HepG2 (cell line): ENCODE measurements at regions not wholly inside any gene's neighbourhood (a gene's known extent, or its start where the extent isn't known, plus 50 kb on each side); places are given as distances from the start of the nearest gene placed in this dataset.
"Not testable (repeated sequence)": the region's sequence is repeated elsewhere in the genome, so short reads cannot be mapped to it uniquely, and the experiment has no call there.

Source experiments
- ATAC-seq: fragments of 200-7000 bp; cut with Tn5 transposase; 3 replicates; pipeline ENCODE4 v1.9.1; 2020; ENCODE audit warnings: mild to moderate bottlenecking, moderate library complexity
- BruUV-seq: library from RNA; stranded (reverse); fragments of 400-500 nt; replicated peaks from 2 replicates; lab custom pipeline; 2021; lab: Mats Ljungman, UMichigan
- CTCF ChIA-PET: fragments of 300-600 bp; formaldehyde crosslinking; extraction: SDS; loops from one replicate; lab custom pipeline; 2021; ENCODE audit warnings: low total read pairs, inconsistent platforms, low intra/inter-chr PET ratio; lab: Yijun Ruan, JAX
- POLR2A ChIA-PET: fragments of 350-600 bp; sonication (Branson Sonifier 250); formaldehyde crosslinking; loops from one replicate; lab custom pipeline; 2020; ENCODE audit warnings: antibody characterized with exemption, inconsistent platforms; lab: Yijun Ruan, JAX
- DNase-seq: peaks from one replicate; pipeline ENCODE4 v3.0.0-alpha.2; 2015; ENCODE audit warnings: low spot score
- FAIRE-seq: peaks from 3 replicates; lab custom pipeline; 2011; peaks lifted over from hg19 to GRCh38; lab: Jason Lieb, UNC
- H2AFZ ChIP-seq: one replicate; pipeline ENCODE4 v1.6.1; 2011; ENCODE audit warnings: low read length, inconsistent platforms
- H3K27ac ChIP-seq: fragments of 300-600 bp; 3 replicates; pipeline ENCODE4 v1.8.0; 2011; ENCODE audit warnings: mixed run types, mild to moderate bottlenecking, mixed read lengths, low read length, inconsistent platforms; ENCODE audit not compliant: insufficient read depth; ENCODE audit errors: extremely low read length
- H3K27me3 ChIP-seq, 2 experiments: fragments of 200-600 bp in 1 of 2; 2 replicates in 1 of 2; 3 replicates in 1 of 2; pipeline versions ENCODE4 v1.6.0 to v1.8.0; 2011; ENCODE audit warnings: low read length in 2 of 2, mild to moderate bottlenecking in 2 of 2, moderate library complexity in 2 of 2, inconsistent platforms in 1 of 2; ENCODE audit not compliant: insufficient read depth in 2 of 2, control insufficient read depth in 1 of 2
- H3K36me3 ChIP-seq, 2 experiments: fragments of 200-600 bp in 1 of 2; replicated peaks in 1 of 2; 2 replicates in 1 of 2; 3 replicates in 1 of 2; pipeline versions ENCODE4 v1.5.1 to v1.8.0; 2011; ENCODE audit warnings: low read length in 2 of 2, inconsistent platforms in 1 of 2; ENCODE audit not compliant: insufficient read depth in 2 of 2, control insufficient read depth in 1 of 2
- H3K4me1 ChIP-seq: 2 replicates; pipeline ENCODE4 v1.5.1; 2012; ENCODE audit warnings: low read length, inconsistent platforms; ENCODE audit not compliant: insufficient read depth
- H3K4me2 ChIP-seq: 2 replicates; pipeline ENCODE4 v1.6.0; 2011; ENCODE audit warnings: low read depth, low read length, inconsistent platforms
- H3K4me3 ChIP-seq, 3 experiments: fragments of 200-600 bp in 1 of 3; sonication (generic), shearing (Covaris generic) in 1 of 3; replicated peaks in 1 of 3; 2 replicates each; pipeline ENCODE4 v1.5.1; 2011 to 2016; ENCODE audit warnings: low read length in 3 of 3, inconsistent platforms in 2 of 3, low read depth in 2 of 3, mild to moderate bottlenecking in 2 of 3, control low read depth in 1 of 3, mixed read lengths in 1 of 3; ENCODE audit not compliant: insufficient read depth in 1 of 3
- H3K79me2 ChIP-seq: one replicate; pipeline ENCODE4 v1.6.1; 2011; ENCODE audit warnings: low read length, inconsistent platforms; ENCODE audit not compliant: insufficient read depth
- H3K9ac ChIP-seq: 2 replicates; pipeline ENCODE4 v1.6.0; 2011; ENCODE audit warnings: mild to moderate bottlenecking, low read depth, low read length, inconsistent platforms; ENCODE audit not compliant: insufficient read depth
- H3K9me3 ChIP-seq: 2 replicates; pipeline ENCODE4 v1.5.1; 2012; ENCODE audit warnings: mild to moderate bottlenecking, low read length
- H4K20me1 ChIP-seq: 2 replicates; pipeline ENCODE4 v1.6.0; 2011; ENCODE audit warnings: inconsistent platforms, mild to moderate bottlenecking, low read length, moderate library complexity; ENCODE audit not compliant: insufficient read depth
- CERS6 ChIP-seq: sonication (generic); formaldehyde crosslinking; IDR thresholded peaks from 2 replicates; pipeline ENCODE4 v1.5.0; 2020; ENCODE audit warnings: missing genetic modification reagents
- ETV5 ChIP-seq: IDR thresholded peaks from 2 replicates; pipeline ENCODE4 v1.6.1; 2018; ENCODE audit warnings: missing biosample characterization, missing genetic modification reagents, inconsistent platforms, borderline replicate concordance
- MYNN ChIP-seq: sonication (generic); formaldehyde crosslinking; IDR thresholded peaks from 2 replicates; pipeline ENCODE4 v1.4.0; 2020; ENCODE audit warnings: mild to moderate bottlenecking, low read depth, missing genetic modification reagents
- PCBP1 ChIP-seq: fragments of 200-400 bp; formaldehyde crosslinking; IDR thresholded peaks from 2 replicates; pipeline ENCODE4 v1.6.1; 2017; ENCODE audit warnings: mild to moderate bottlenecking, low read depth, low read length, borderline replicate concordance
- PRMT3 ChIP-seq: sonication (generic); formaldehyde crosslinking; IDR thresholded peaks from 2 replicates; pipeline ENCODE4 v1.8.1; 2022; ENCODE audit warnings: low read depth, mild to moderate bottlenecking, moderate library complexity, missing genetic modification reagents, borderline replicate concordance
- ZNF121 ChIP-seq: sonication (generic); formaldehyde crosslinking; IDR thresholded peaks from 2 replicates; pipeline ENCODE4 v1.5.0; 2020; ENCODE audit warnings: mild to moderate bottlenecking, missing genetic modification reagents
- ZNF138 ChIP-seq: sonication (generic); formaldehyde crosslinking; IDR thresholded peaks from 2 replicates; pipeline ENCODE4 v1.5.0; 2020; ENCODE audit warnings: mild to moderate bottlenecking, low read depth, missing genetic modification reagents
- ZNF337 ChIP-seq: sonication (generic); formaldehyde crosslinking; IDR thresholded peaks from 2 replicates; pipeline ENCODE4 v1.5.1; 2020; ENCODE audit warnings: missing genetic modification reagents, low read depth, mild to moderate bottlenecking, borderline replicate concordance
- ZNF619 ChIP-seq: sonication (generic); formaldehyde crosslinking; IDR thresholded peaks from 2 replicates; pipeline ENCODE4 v1.4.0; 2020; ENCODE audit warnings: mild to moderate bottlenecking, missing genetic modification reagents
- ZNF639 ChIP-seq: conservative IDR thresholded peaks from 2 replicates; pipeline ENCODE4 v1.6.1; 2018; ENCODE audit warnings: missing genetic modification reagents
- WGBS: methylation state at CpG from one replicate; pipeline ENCODE4 v1.1.6; 2017; ENCODE audit warnings: low lambda C conversion rate; 5-methylcytosine and 5-hydroxymethylcytosine counted together
- in situ Hi-C: cut with HindIII; loops from 2 replicates; pipeline ENCODE4 v1.10.0; 2017; ENCODE audit warnings: low pct_unique_long_range_greater_than_20kb; ENCODE audit not compliant: extremely low pct_ligation_motif_present
- intact Hi-C: fragments of 100-400 bp; cut with micrococcal nuclease; formaldehyde crosslinking; loops from one replicate; pipeline ENCODE4 v1.10.0; 2022; ENCODE audit not compliant: unreplicated experiment

DNA sequence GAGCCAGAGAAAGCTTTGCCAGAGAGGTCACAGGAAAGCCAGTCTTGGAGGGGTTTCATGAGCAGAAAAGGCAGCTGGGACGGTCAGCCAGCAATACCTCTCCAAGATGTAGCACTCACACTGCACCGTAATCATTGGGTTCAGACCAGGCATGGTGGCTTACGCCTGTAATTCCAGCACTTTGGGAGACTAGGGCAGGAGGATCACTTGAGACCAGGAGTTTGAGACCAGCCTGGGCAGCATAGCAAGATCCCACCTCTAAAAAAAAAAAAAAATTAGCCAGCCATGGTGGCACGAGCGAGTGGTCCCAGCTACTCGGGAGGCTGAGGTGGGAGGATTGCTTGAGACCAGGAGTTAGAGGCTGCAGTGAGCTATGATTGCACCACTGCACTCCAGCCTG is 90.2 kb upstream of the CUX1 start:
- no peak overlapping the region for H3K4me2 ChIP-seq
- intact Hi-C loops, result no loop called here
- H4K20me1 ChIP-seq, result no peaks in the 10 kb centered on the region
- H3K9ac ChIP-seq, result no peak overlapping the region
- FAIRE-seq, result no peak
- no peak overlapping the region for H3K27ac ChIP-seq
- peaks cover 0 to 6% of the 10 kb centered on the region in 2 experiments; a peak in 2 of 5 replicates for H3K27me3 ChIP-seq
- no TSS peak for BruUV-seq
- no peaks in the 10 kb centered on the region for H3K79me2 ChIP-seq
- H3K9me3 ChIP-seq, result no peaks in the 10 kb centered on the region
- TF ChIP-seq ZNF121 (CRISPR knock-in tag) (peak; percentile 29; the same call in 1 of the 2 replicates), ZNF639 (no peak)
- TF ChIP-seq, all 625 proteins: peak for 1
- no peak overlapping the region for H3K4me3 ChIP-seq
- CTCF ChIA-PET, result no interaction called here
- ATAC-seq (no peak), DNase-seq (no peak)
- H3K4me1 ChIP-seq, result peaks cover 21% of the 10 kb centered on the region
- in situ Hi-C loops, result no loop called here
- WGBS, result 91% methylated on average over 5 of the region's 6 CpGs
- POLR2A ChIA-PET, result no interaction called here
- no peak overlapping the region for H2AFZ ChIP-seq
- H3K36me3 ChIP-seq, result no peaks in the 10 kb centered on the region

DNA sequence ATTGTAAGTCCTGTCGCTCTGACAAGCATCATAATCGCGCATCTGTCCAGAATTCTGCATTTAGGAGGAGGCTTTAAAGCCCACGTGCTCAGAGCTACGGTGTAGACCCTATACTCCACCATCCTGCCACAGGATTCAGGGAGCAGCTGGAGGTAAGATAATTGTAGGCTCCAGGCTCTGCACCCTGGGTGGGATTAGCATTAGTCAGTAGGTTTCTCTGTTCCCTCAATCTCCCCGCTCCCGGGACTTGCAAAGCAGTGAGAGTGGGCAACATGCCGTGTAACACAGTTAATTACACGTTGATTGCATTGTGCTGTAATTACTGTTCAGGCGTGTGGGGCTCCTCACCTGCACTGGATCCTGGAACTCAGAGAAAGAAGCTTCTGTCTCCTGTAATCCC is 89.3 kb upstream of the CUX1 start:
- no peak overlapping the region for H2AFZ ChIP-seq
- intact Hi-C loops (no loop called here), in situ Hi-C loops (no loop called here)
- no peaks in the 10 kb centered on the region for H3K9me3 ChIP-seq
- no peak for TF ChIP-seq ZNF337
- no peak for TF ChIP-seq PCBP1
- TF ChIP-seq CERS6, result no peak
- TF ChIP-seq MYNN (CRISPR knock-in tag), result no peak
- no peak for TF ChIP-seq ZNF619 (CRISPR knock-in tag)
- TF ChIP-seq ETV5 (CRISPR knock-in tag), result no peak
- no peak for TF ChIP-seq PRMT3 (CRISPR knock-in tag)
- no peak for TF ChIP-seq ZNF138
- no peak overlapping the region for H3K9ac ChIP-seq
- no TSS peak for BruUV-seq
- WGBS, result 46% methylated on average over 10 of the region's 10 CpGs
- peaks cover 21% of the 10 kb centered on the region for H3K4me1 ChIP-seq
- no peaks in the 10 kb centered on the region for H3K36me3 ChIP-seq
- H4K20me1 ChIP-seq, result no peaks in the 10 kb centered on the region
- no peak for ATAC-seq
- H3K79me2 ChIP-seq, result no peaks in the 10 kb centered on the region
- ChIA-PET CTCF (no interaction called here), POLR2A (no interaction called here)
- H3K27ac ChIP-seq, result no peak overlapping the region
- H3K27me3 ChIP-seq, result peaks cover 0 to 6% of the 10 kb centered on the region in 2 experiments; a peak in 2 of 5 replicates
- no peak for FAIRE-seq
- no peak for DNase-seq
- H3K4me3 ChIP-seq, result no peak overlapping the region
- no peak overlapping the region for H3K4me2 ChIP-seq

DNA sequence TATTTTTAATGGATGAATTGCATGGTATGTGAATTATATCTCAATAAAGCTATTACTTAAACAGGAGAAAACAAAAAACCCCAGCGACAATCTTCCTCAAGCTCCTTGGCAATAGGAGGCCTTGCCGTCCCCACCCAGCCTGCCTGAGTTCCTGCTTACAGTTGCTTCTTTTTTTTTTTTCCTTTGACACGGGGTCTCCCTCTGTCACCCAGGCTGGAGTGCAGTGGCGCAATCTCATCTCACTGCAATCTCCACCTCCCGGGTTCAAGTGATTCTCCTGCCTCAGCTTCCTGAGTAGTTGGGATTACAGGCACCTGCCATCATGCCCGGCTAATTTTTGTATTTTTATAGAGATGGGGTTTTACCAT is 88.6 kb upstream of the CUX1 start:
- BruUV-seq, CTCF ChIA-PET, H3K27ac ChIP-seq, DNase-seq, H2AFZ ChIP-seq, FAIRE-seq, H3K36me3 ChIP-seq, intact Hi-C loops, H3K9ac ChIP-seq, POLR2A ChIA-PET, ATAC-seq, H3K79me2 ChIP-seq, H3K9me3 ChIP-seq, in situ Hi-C loops, H4K20me1 ChIP-seq: not testable (repeated sequence)
- Histone ChIP-seq H3K4me3 (0 out of 6 replicates have a peak overlapping the region, but pooled peaks of 1 of the 3 experiments have one; percentile 43), H3K4me1 (peaks cover 27% of the 10 kb centered on the region), H3K27me3 (peaks cover 0 to 10% of the 10 kb centered on the region in 2 experiments; a peak in 3 of 5 replicates), H3K4me2 (peak overlapping the region; percentile 67)
- 30% methylated on average over 6 of the region's 6 CpGs for WGBS
